Mesothelial cell of epicardium (in vitro differentiated cells): ENCODE measurements at regions not wholly inside any gene's neighbourhood (a gene's known extent, or its start where the extent isn't known, plus 50 kb on each side); places are given as distances from the start of the nearest gene placed in this dataset.
A peak's percentile ranks its signal among the peaks of the same experiment; 100 is the strongest.

Experiments used
- DNase-seq, 2 experiments: peaks; one replicate each; pipeline ENCODE4 v3.0.0; 2021; ENCODE audit warnings: low spot score in 2 of 2; ENCODE audit not compliant: unreplicated experiment in 2 of 2
- H3K27ac Mint-ChIP-seq: 2 replicates; pipeline ENCODE4 v1.8.0; 2021; ENCODE audit warnings: mixed read lengths
- H3K27me3 Mint-ChIP-seq: 2 replicates; pipeline ENCODE4 v1.8.0; 2021; ENCODE audit warnings: low read depth, mixed read lengths
- H3K36me3 Mint-ChIP-seq: 2 replicates; pipeline ENCODE4 v1.8.0; 2021; ENCODE audit warnings: mixed read lengths
- H3K4me1 Mint-ChIP-seq: 2 replicates; pipeline ENCODE4 v1.8.0; 2021; ENCODE audit warnings: mixed read lengths
- H3K4me3 Mint-ChIP-seq: 2 replicates; pipeline ENCODE4 v1.8.0; 2021; ENCODE audit warnings: mild to moderate bottlenecking, moderate library complexity, mixed read lengths
- H3K9me3 Mint-ChIP-seq: 2 replicates; pipeline ENCODE4 v1.8.0; 2021; ENCODE audit warnings: mixed read lengths
- TF ChIP-seq, protein P1 (sequence below): fragments of 200-600 bp; sonication (generic); IDR thresholded peaks from one replicate; pipeline ENCODE4 v1.5.0; 2021; ENCODE audit warnings: antibody characterized with exemption; ENCODE audit not compliant: unreplicated experiment

DNA sequence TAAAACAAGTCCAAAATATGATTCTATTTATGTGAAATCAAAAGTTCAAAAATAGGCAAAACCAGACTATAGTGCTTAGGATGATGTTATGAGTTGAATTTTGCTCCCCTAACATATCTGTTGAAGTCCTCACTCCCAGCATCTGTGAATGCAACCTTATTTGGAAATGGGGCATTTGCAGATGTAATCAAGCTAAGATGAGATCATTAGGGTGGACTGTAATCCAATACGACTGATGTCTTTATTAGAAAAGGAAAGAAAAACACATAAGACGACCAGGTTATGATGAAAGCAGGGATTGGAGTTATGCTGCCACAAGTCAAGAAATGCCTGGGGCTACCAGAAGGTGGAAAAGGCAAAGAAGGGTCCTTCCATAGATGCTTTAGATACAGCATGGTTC is 110.5 kb upstream of the CCDC39 start:
- no peak for DNase-seq
- H3K27me3 Mint-ChIP-seq = peaks cover 4% of the 10 kb centered on the region
- H3K27ac Mint-ChIP-seq = no peak overlapping the region
- H3K9me3 Mint-ChIP-seq = no peaks in the 10 kb centered on the region
- no peaks in the 10 kb centered on the region for H3K4me1 Mint-ChIP-seq
- H3K36me3 Mint-ChIP-seq = no peaks in the 10 kb centered on the region
- TF ChIP-seq, protein P1, sequence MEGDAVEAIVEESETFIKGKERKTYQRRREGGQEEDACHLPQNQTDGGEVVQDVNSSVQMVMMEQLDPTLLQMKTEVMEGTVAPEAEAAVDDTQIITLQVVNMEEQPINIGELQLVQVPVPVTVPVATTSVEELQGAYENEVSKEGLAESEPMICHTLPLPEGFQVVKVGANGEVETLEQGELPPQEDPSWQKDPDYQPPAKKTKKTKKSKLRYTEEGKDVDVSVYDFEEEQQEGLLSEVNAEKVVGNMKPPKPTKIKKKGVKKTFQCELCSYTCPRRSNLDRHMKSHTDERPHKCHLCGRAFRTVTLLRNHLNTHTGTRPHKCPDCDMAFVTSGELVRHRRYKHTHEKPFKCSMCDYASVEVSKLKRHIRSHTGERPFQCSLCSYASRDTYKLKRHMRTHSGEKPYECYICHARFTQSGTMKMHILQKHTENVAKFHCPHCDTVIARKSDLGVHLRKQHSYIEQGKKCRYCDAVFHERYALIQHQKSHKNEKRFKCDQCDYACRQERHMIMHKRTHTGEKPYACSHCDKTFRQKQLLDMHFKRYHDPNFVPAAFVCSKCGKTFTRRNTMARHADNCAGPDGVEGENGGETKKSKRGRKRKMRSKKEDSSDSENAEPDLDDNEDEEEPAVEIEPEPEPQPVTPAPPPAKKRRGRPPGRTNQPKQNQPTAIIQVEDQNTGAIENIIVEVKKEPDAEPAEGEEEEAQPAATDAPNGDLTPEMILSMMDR = no peak
- no peak overlapping the region for H3K4me3 Mint-ChIP-seq

DNA sequence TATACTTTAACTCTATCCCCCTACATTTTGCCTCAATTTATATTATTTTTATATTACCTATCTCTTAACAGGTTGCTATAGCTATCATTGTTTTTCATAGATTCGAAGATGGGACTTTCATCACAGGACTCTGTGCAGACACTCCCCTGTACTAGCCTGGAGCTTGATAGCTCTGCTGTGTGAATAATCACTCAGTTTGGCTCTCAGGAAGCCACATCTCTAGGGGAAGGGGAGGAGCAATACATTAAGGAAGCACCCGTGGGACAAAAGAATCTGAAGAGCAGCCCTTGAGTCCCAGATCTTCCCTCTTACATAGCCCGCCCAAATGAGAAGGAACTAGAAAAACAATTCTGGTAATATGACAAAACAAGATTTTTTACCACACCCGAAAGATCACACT is 114.3 kb upstream of the FXR1 start:
- DNase-seq = no peak
- no peak overlapping the region for H3K4me3 Mint-ChIP-seq
- no peaks in the 10 kb centered on the region for H3K9me3 Mint-ChIP-seq
- TF ChIP-seq, protein P1 = no peak
- H3K27me3 Mint-ChIP-seq = peaks cover 17% of the 10 kb centered on the region
- H3K27ac Mint-ChIP-seq = no peak overlapping the region
- no peaks in the 10 kb centered on the region for H3K4me1 Mint-ChIP-seq
- H3K36me3 Mint-ChIP-seq = no peaks in the 10 kb centered on the region

DNA sequence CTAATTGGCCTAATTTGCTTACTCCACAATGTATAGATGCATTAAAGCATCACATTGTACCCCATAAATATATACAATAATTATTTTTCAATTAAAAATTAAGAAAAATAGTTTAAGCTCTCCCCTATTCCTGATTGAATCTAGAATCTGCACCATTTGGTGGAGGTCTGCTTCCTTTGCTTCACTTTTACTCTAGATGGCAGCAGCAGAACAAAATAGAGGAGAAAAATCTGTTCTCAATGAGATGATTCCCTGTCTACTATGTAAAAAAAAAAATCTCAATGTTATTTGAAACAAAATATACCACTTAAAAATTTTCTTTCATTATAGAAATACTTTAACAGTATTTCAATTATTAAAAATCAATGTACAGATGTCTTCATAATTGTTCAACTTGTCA is 109.6 kb upstream of the FXR1 start:
- H3K9me3 Mint-ChIP-seq = no peaks in the 10 kb centered on the region
- H3K36me3 Mint-ChIP-seq = no peaks in the 10 kb centered on the region
- H3K27me3 Mint-ChIP-seq = peaks cover 13% of the 10 kb centered on the region
- no peak overlapping the region for H3K4me3 Mint-ChIP-seq
- TF ChIP-seq, protein P1 = peak; percentile 37
- no peak for DNase-seq
- no peak overlapping the region for H3K27ac Mint-ChIP-seq
- H3K4me1 Mint-ChIP-seq = peaks cover 4% of the 10 kb centered on the region

DNA sequence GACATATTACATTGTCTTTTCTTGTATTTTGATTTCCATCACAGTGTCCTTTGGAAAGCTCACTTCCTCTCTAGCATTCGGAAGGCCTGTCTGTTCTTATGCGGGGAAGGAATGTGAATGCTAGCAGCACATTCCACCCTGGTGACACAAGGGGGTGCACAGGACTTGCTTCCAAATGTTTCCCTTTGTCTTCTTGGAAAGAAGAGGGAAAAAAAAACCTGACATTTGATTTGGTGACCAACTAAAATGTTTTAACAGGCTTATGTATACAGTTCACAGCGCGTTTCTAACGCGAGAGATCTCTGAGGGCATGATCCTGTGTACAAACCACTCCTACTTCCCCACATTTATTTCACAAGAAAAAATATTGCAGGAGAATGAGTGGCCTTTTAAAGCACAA is 107.6 kb upstream of the FXR1 start:
- Mint-ChIP-seq H3K27me3 (peaks cover 2% of the 10 kb centered on the region), H3K4me1 (peaks cover 4% of the 10 kb centered on the region), H3K9me3 (no peaks in the 10 kb centered on the region), H3K27ac (peak overlapping the region; percentile 37), H3K4me3 (peak overlapping the region; percentile 15), H3K36me3 (no peaks in the 10 kb centered on the region)
- TF ChIP-seq, protein P1 = no peak
- no peak for DNase-seq

DNA sequence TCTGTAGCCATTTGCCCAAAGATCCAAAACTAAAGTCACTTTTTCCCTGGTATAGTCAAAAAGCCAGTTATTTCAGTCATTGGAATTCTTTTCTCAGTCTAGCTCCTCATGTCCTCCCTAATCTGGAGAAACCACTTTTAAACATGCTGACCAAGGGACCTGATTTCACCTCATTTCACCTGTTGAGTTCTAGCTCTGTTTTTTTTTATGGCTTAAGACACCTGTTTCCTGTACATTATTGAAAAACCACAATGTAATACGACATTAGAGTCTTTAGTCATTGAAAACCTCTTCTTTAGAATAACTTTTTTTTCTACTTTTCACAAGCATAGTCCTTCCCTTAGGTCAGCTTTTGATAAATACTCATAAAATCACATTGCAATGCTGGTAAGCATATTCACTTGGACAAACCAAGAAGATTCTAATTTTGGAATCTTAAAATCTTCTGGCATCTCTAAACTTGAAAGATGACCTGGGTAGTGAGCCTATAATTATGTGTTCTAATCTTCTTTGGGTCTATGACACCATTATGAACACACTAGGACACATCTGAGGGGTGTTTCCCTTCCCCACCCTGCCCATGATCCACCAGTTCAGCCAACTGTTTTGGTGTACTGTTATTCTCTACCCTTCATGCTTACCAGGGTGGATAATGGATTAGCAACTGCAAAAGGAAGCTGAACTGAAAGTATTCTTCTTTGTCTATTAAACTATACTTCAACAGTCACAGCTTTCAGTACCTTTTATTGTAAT is 103.5 kb upstream of the FXR1 start:
- no peak for DNase-seq
- Mint-ChIP-seq H3K27me3 (no peaks in the 10 kb centered on the region), H3K9me3 (no peaks in the 10 kb centered on the region), H3K27ac (no peak overlapping the region), H3K36me3 (no peaks in the 10 kb centered on the region), H3K4me1 (peaks cover 4% of the 10 kb centered on the region), H3K4me3 (no peak overlapping the region)
- TF ChIP-seq, protein P1 = no peak
